Mesodermal cell (in vitro differentiated cells): ENCODE measurements at regions not wholly inside any gene's neighbourhood (a gene's known extent, or its start where the extent isn't known, plus 50 kb on each side); places are given as distances from the start of the nearest gene placed in this dataset.

Source experiments
- H3K27ac ChIP-seq: 2 replicates; pipeline ENCODE4 v1.7.0; 2013; ENCODE audit warnings: mild to moderate bottlenecking, low read depth, low read length, moderate library complexity; ENCODE audit not compliant: severe bottlenecking
- H3K36me3 ChIP-seq: 2 replicates; pipeline ENCODE4 v1.7.1; 2013; ENCODE audit warnings: mild to moderate bottlenecking, low read length, moderate library complexity; ENCODE audit not compliant: control insufficient read depth, insufficient read depth
- H3K4me1 ChIP-seq: one replicate; pipeline ENCODE4 v1.7.1; 2013; ENCODE audit warnings: mild to moderate bottlenecking, low read length; ENCODE audit not compliant: insufficient read depth, control insufficient read depth, poor library complexity, severe bottlenecking
- H3K4me3 ChIP-seq: 2 replicates; pipeline ENCODE4 v1.7.0; 2013; ENCODE audit warnings: low read length, control low read depth, mild to moderate bottlenecking; ENCODE audit not compliant: insufficient read depth, poor library complexity, severe bottlenecking; ENCODE audit errors: extremely low read depth
- H3K9me3 ChIP-seq: 2 replicates; pipeline ENCODE4 v1.7.1; 2013; ENCODE audit warnings: mild to moderate bottlenecking, low read length, moderate library complexity; ENCODE audit not compliant: control insufficient read depth
- WGBS, 2 experiments: methylation state at CpG; one replicate each; pipeline ENCODE4 v1.1.5; 2013; ENCODE audit warnings: missing lambda C conversion rate in 2 of 2; ENCODE audit not compliant: insufficient coverage in 2 of 2; 5-methylcytosine and 5-hydroxymethylcytosine counted together

GRCh38 chr9:20119566-20119965, 330.7 kb upstream of the SLC24A2 start:
- no peak overlapping the region for H3K27ac ChIP-seq
- no CpG with 5 or more reads among the region's 1 CpG for WGBS, 2 experiments
- H3K9me3 ChIP-seq = no peaks in the 10 kb centered on the region
- H3K4me3 ChIP-seq = no peak overlapping the region
- no peaks in the 10 kb centered on the region for H3K36me3 ChIP-seq
- no peaks in the 10 kb centered on the region for H3K4me1 ChIP-seq

- H3K4me1 ChIP-seq = no peaks in the 10 kb centered on the region
- no peak overlapping the region for H3K4me3 ChIP-seq
- WGBS, 2 experiments = no CpG with 5 or more reads among the region's 2 CpGs
- H3K9me3 ChIP-seq = no peaks in the 10 kb centered on the region
- no peak overlapping the region for H3K27ac ChIP-seq
- H3K36me3 ChIP-seq = no peaks in the 10 kb centered on the region
Measured at GRCh38 chr9:20117986-20118385, 329.1 kb upstream of the SLC24A2 start.

- H3K27ac ChIP-seq = no peak overlapping the region
- WGBS, 2 experiments = 100% methylated on average over 1 of the region's 2 CpGs; no CpG with 5 or more reads in 1 of the 2 experiments
- no peak overlapping the region for H3K4me3 ChIP-seq
- no peaks in the 10 kb centered on the region for H3K9me3 ChIP-seq
- no peaks in the 10 kb centered on the region for H3K4me1 ChIP-seq
- no peaks in the 10 kb centered on the region for H3K36me3 ChIP-seq
Measured at GRCh38 chr9:20117482-20117881, 328.6 kb upstream of the SLC24A2 start.

- H3K27ac ChIP-seq = no peak overlapping the region
- no peaks in the 10 kb centered on the region for H3K36me3 ChIP-seq
- no peaks in the 10 kb centered on the region for H3K4me1 ChIP-seq
- no peaks in the 10 kb centered on the region for H3K9me3 ChIP-seq
- H3K4me3 ChIP-seq = no peak overlapping the region
- WGBS, 2 experiments = 85 to 91% methylated on average over 2 of the region's 2 CpGs
Measured at GRCh38 chr9:20114974-20115373, 326.1 kb upstream of the SLC24A2 start.

- H3K27ac ChIP-seq = no peak overlapping the region
- H3K4me1 ChIP-seq = no peaks in the 10 kb centered on the region
- H3K4me3 ChIP-seq = no peak overlapping the region
- WGBS, 2 experiments = 40 to 90% methylated on average over 1 to 3 of the region's 7 CpGs
- H3K9me3 ChIP-seq = no peaks in the 10 kb centered on the region
- H3K36me3 ChIP-seq = no peaks in the 10 kb centered on the region
Measured at GRCh38 chr9:20112205-20112783, 323.5 kb upstream of the SLC24A2 start.

GRCh38 chr9:20111173-20111843, 322.5 kb upstream of the SLC24A2 start:
- no peaks in the 10 kb centered on the region for H3K4me1 ChIP-seq
- no peaks in the 10 kb centered on the region for H3K9me3 ChIP-seq
- H3K4me3 ChIP-seq = no peak overlapping the region
- WGBS, 2 experiments = 29 to 50% methylated on average over 1 of the region's 3 CpGs
- no peak overlapping the region for H3K27ac ChIP-seq
- H3K36me3 ChIP-seq = no peaks in the 10 kb centered on the region

GRCh38 chr9:20095430-20096092, 306.7 kb upstream of the SLC24A2 start:
- 79 to 91% methylated on average over 1 to 2 of the region's 5 CpGs for WGBS, 2 experiments
- no peak overlapping the region for H3K27ac ChIP-seq
- H3K9me3 ChIP-seq = no peaks in the 10 kb centered on the region
- H3K4me1 ChIP-seq = no peaks in the 10 kb centered on the region
- H3K4me3 ChIP-seq = no peak overlapping the region
- H3K36me3 ChIP-seq = no peaks in the 10 kb centered on the region

GRCh38 chr9:20092561-20092960, 303.7 kb upstream of the SLC24A2 start:
- no peak overlapping the region for H3K27ac ChIP-seq
- H3K4me3 ChIP-seq = no peak overlapping the region
- no peaks in the 10 kb centered on the region for H3K4me1 ChIP-seq
- WGBS, 2 experiments = no CpG with 5 or more reads among the region's 1 CpG
- H3K9me3 ChIP-seq = no peaks in the 10 kb centered on the region
- no peaks in the 10 kb centered on the region for H3K36me3 ChIP-seq

GRCh38 chr9:20087481-20087880, 298.6 kb upstream of the SLC24A2 start:
- Histone ChIP-seq H3K9me3 (no peaks in the 10 kb centered on the region), H3K27ac (no peak overlapping the region), H3K36me3 (no peaks in the 10 kb centered on the region), H3K4me1 (no peaks in the 10 kb centered on the region), H3K4me3 (no peak overlapping the region)
- WGBS, 2 experiments = 82% methylated on average over 1 of the region's 1 CpG; no CpG with 5 or more reads in 1 of the 2 experiments

GRCh38 chr9:20085842-20086241, 297.0 kb upstream of the SLC24A2 start:
- no peak overlapping the region for H3K27ac ChIP-seq
- H3K9me3 ChIP-seq = no peaks in the 10 kb centered on the region
- 86 to 100% methylated on average over 1 of the region's 1 CpG for WGBS, 2 experiments
- H3K4me1 ChIP-seq = no peaks in the 10 kb centered on the region
- H3K4me3 ChIP-seq = no peak overlapping the region
- no peaks in the 10 kb centered on the region for H3K36me3 ChIP-seq

- H3K36me3 ChIP-seq = no peaks in the 10 kb centered on the region
- no peak overlapping the region for H3K4me3 ChIP-seq
- H3K9me3 ChIP-seq = no peaks in the 10 kb centered on the region
- no peaks in the 10 kb centered on the region for H3K4me1 ChIP-seq
- 20 to 44% methylated on average over 1 of the region's 2 CpGs for WGBS, 2 experiments
- no peak overlapping the region for H3K27ac ChIP-seq
Measured at GRCh38 chr9:20084125-20084524, 295.3 kb upstream of the SLC24A2 start.
